Muscle of back (tissue), 3 donors: ENCODE measurements at regions not wholly inside any gene's neighbourhood (a gene's known extent, or its start where the extent isn't known, plus 50 kb on each side); places are given as distances from the start of the nearest gene placed in this dataset.
A peak's percentile ranks its signal among the peaks of the same experiment; 100 is the strongest.

Experiments used
- DNase-seq, 3 donors: peaks; one replicate each; pipeline versions ENCODE4 v3.0.0 to v3.0.0-alpha.2; 2013

DNA sequence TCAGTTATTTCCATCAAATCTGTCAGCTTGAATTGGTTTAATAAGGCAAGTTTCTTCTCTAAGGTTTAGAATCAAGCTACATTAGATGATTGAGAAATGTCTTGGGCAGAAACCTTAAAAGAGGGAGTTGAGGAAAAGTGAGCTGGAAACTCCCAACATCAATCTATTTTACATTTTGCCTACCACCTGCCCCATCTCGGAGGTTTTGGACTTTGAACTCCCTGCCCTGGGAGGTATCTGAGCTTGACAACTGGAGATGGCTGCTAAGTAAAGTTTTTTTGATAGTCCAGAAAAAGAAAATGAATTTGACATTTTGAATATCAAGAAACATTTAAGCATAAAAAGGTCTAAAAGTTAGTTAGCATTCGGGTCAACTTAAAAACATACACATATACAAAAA, 234.2 kb downstream of the NFKBIZ start:
- no peak for DNase-seq

DNA sequence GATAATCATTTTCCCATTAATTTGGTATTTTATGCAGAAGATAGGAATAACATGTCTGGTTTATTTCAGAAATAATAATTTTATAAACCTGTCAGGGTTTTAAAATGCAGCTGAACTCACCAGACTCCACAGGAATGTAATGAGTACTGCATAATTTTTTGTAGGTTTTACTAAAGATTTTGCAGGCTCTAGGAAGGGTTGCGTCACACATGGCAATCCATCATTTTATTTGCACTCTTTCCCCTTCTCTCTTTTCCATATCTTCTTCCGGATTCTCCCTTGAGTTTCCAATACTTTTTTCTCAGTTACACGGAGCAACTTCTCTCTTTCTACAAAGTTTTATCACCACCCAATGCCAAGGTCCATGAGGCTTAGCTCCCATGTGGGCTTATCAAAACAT, 234.7 kb downstream of the NFKBIZ start:
- DNase-seq, result peak in 1 of 3 donors; percentile 10

DNA sequence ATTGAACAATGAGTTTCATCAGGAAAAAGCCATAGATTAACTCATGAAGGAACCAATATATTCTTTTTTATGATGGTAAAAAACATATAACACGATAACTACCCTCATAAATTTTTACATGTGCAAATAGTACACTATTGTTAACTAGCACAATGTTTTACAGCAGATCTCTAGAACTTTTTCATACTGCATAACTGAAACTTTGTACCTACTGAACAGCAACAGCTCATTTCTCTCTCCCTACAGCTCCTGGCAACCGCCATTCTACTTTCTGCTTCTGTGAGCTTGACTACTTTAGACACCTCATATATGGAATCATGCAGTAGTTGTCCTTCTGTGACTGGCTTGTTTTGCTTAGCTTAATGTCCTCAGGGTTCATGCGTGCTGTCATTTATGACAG, 235.4 kb downstream of the NFKBIZ start:
- DNase-seq, result no peak

DNA sequence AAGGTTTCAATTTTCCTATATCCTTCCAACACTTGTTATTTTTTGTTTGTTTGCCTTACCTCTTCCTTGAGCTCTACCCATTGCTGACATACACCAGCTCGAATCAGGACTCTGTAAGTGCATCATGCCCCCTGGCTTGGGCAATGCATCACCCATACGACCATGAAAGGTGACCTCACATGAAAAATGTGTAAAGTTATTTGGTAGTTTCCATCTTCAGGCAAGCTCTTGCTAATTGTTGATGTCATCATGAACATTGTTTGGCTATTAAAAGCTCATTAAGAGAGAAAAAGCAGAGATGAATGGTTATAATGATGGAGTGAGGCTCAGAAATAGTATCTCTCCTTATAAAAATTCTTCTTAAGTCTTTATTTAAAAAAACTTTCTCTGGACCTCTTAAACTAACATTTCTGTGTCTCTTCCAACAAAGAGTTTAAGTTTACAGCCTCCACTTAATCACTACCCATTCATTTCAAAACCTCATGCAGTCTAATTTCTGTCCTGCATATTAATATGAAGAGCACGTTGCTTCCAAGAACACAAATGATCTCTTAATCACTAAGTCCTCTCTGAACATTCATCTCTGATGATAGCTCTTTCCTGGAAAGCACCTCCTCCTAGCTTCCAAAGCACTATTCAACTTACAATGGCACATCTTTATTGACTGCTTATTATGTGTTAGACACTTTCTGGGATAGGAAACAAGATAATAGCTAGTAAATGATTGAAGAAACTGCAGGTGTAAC, 236.3 kb downstream of the NFKBIZ start:
- no peak for DNase-seq

DNA sequence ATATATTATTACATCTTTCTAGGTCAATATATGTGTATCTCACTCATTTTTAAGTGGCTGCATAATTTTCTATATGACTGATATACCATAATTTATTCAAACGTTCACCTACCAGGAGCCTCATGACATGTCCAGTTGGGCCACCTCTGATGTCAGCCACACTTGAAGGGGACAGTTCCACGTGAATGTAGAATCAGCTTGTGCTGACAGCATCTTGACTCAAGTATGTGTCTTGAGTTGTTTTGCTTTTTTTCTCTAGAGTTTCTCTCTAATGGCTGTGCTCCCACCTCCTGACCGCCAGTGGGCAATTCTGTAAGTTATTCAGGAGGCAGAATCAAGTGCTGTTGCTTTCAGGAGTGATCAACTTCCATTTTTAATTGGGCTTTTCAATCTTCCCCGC, 237.9 kb downstream of the NFKBIZ start:
- no peak for DNase-seq

DNA sequence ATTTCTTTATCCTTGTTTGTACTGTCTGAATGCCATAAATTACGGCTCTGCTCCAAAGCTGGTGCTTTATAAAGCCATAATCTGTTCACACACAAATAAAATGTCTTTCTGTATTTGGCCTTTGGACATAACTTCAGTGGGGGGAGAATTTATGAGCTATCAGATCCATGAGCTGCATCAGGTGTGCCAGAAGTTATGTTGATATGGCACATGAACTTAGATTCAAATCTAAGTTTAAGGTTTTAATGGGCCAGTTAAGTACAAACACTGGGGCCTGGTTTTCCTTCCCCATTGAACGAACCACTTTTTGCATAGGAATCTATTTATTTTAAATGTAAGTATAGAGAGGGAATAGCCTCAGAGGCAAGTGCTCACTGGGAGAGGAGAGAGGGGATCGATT, 239.9 kb downstream of the NFKBIZ start:
- no peak for DNase-seq

DNA sequence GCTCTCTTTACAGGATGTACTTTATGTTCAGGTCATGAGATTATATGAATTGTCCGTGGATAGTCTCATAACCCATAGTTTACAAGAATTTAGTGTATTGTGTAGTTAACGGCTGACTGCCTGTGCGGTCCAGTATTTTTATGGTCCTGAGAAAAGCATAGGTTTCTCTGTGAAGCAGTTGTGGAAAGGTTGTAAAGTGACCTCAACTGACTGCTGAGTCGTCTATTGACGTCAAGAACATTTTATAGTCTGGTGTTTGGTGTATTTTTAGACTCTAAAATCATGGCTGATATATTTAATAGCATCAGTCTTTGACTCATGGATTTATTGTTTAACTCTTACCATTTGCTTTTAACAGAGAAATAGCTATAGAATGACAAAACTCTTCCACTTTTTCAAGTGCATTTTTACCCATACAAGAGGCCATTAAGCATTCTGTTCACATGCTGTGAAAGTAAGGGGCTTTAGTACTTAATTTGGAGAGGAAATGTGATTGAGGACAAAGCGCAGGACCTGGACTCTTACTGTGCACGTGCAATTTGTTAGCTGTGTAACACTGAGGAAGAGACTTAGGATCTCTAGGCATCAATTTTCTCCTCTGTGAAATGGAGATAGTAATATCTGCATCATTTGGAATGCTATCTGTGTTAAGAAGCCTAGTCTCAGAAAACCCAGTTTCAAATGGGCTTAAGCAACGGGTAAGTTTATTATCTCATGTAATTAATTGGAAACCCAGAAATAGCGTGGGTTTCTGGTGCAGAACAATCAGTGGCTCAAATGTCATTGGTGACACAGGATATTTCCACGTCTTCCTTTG, 240.8 kb downstream of the NFKBIZ start:
- DNase-seq, result peak in 1 of 3 donors; percentile 74

DNA sequence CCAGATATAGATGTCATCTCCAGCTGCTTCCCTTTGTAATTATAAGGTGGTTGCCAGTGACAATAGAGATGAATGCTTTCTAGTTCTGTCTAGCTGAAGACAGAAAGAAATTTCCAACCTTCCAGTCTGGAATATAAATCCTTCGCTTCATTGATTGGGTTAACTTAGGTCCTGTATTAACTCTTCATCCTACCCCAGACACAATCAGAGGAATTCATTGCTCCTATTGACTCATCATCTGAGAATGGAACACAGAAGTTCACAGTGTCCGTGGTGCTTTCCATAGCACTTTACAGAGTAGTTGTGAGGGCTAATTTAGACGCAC, 241.4 kb downstream of the NFKBIZ start:
- no peak for DNase-seq

DNA sequence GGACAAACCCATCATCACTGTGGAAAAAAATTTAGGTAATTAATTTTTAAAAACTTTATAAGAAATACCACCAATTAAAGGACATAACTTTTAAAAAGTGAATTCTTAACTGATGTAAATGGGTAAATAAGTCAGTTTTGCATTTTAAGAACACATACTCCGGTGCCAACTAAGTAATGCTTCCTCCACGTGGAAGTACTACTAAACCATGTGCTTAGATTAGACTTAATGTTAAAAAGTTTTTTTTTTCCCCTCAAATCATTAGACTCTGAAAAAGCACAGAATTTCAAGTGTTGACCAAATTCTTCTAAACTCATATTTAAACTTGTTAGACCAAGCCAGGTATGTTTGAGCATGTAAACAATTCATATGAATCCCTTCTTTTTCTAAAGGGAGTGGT, 242.0 kb downstream of the NFKBIZ start:
- DNase-seq, result no peak

DNA sequence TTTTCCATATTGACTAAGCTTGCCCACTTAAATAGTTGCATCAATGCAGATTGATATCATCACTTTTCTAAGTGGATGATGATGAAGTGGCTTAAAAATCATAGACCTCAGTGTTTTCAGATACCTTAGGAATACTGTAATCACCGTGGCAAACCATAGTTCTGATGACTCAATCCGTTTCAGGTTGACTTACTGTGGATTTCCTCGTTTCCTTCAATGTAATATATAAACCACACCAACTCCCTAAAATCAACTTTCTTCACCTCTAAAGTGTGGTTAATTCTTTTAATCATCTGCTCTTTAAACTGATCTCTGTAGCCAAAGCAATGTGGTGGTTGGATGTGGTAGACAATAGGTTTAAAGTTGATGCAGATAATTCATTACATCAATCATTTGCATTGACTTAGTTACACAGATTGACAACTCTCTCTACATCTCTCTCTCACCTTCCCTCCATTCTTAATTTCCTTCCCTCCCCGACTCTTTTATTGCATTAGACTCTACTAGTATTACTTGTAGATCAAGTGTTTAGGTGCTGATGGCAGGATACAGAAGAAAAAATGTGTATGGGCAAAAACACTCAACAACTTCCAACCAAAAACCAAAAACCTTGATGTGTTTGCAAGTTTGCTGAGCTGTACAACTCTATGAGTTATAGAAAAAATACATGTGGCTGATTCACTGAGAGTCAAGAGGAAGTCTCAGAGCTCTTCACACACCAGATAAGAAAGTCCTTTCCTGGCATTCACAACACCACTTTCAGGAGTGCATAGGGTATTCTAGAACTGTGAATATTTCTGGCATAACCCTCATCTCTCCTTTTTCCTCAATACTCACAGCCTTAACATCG, 243.5 kb downstream of the NFKBIZ start:
- peak in 1 of 3 donors; percentile 26 for DNase-seq

DNA sequence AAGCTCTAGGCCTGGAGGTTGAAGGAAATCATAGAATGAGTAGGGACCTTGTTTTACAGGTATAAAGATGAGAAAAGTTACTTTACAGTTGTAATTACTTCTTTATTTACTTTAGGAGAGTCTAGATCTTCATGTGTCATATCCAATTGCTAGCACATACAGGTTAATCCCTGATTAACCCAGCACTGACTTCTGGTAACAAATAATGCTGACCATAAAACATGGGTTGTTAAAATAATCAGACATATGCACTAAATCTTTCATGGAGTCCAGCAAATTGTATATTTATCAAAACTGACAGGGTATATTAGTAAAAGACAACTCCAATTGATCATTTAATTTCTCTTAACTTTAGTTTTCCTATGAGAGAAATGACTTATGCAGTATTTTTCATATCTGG, 245.2 kb downstream of the NFKBIZ start:
- no peak for DNase-seq

DNA sequence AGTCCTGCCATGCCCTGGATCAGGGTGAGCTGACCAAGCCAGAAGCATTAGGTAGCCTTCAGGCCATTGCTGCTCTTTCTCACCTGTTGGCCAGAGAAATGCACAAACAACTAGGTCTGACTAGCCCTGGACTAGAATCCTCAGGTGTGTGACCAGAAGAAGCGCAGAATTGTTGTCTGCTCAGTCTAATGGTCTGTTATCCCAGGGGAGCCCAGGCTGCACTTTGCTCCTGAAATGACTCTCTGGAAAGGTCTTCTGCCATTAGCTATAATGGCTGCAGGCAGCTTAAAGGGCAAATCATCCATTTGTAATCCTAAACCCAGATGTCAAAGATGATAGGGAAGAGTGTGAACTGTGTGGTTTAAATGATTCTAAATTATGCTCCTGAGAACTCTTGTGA, 246.1 kb downstream of the NFKBIZ start:
- DNase-seq, result no peak

DNA sequence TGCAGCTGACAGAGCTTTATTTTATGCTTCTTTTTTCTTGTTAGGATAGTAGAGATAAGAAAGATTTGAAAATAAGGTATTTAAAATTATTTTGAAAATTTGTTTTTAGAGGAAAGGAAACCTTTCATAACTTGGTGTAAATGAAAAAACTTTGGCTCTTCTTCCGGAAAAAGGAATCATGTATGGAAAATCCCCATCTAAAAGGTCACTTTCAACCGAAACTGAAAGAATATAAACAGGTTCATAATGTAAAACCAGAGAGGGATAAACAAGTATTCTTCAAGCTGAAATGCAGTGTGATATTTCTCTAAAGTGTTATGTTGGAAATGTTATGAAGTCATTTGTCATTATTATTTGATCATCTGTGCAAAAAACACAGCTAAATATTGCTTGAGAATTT, 246.8 kb downstream of the NFKBIZ start:
- no peak for DNase-seq

DNA sequence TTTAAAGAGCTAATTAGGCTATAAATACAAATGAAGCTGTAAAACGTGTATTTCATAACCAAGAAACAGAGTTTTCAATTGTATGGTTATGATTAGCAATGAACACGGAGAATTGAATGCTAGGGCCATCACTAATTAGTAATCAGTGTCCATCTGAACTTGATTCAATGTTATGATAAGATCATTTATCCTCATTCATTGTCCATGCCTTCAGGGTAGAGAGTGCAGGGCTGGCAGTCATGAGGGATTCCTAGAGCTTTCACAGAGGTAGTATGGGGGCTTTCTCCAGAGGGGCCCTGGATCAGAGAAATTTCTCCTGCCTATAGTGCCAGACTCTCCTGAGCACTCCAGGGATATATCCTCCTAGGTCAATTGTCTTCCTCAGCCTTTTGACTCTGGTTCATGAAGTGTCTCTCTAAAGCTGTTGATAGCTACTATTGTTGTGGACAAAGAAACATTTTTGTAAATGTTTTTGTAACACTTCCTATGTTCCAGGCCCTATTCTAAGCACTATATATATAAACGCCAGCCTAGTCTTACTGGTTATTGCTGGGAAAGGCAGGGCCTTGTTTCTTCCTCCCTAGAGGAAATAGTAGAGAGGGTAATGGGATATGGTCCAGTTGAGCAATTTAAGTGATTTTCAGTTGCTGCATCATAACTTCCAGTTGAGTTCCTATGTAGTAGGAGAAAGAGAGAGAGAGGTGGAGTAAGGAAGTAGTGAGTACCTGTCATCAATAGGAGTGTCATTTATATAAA, 249.0 kb downstream of the NFKBIZ start:
- DNase-seq, result no peak

DNA sequence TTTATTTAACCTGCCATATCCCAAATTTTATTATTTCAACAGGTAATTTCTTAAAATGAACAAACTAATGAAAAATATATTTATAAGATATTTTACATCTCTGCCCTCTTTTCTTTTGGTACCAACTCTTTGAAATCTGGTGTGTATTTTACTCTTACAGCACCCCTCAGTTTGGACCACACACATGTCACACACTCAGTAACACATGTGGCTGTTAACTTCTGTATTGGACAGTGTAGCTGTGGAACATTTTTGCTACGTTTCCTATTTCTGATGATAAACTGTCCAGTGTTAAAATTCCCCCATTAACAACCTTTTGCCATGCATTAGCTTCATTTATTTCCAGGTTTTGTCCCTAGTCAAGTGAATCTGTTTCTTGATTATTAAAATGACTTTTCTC, 250.6 kb downstream of the NFKBIZ start:
- DNase-seq, result no peak

DNA sequence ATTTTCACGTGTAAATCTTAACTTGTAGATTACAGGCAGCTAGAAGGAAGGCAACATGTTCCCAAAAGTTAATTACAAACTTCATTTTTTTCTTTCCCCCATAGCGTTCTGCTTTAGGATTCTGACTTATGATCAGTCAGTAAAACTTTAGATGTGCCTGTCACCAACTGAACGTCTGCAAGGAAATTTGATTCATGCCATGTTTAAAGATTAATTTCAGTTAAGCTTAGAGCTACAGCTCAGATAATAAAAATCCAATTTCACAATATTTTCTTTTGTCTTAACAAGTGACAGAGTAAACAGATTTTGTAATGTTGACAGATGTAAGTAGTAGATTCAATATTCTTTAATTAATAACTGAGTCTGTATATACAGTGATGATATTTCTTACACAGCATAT, 253.1 kb downstream of the NFKBIZ start:
- DNase-seq, result no peak

DNA sequence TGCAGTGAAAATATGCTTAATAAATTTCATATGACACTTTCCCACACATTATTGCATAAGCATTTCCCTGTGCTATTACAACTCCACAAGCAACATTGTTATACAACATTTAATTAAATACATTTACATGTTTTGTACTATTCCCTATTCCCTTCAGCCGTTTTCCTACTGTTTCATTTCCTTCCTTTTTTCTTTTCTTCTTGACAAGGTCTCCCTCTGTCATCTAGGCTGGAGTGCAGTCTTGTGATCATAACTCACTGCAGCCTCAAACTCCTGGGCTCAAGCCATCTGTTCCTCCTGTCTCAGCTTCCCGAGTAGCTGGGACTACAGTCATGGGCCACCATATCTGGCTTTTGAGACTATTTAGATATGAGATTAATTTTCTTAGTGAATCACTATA, 254.7 kb downstream of the NFKBIZ start:
- DNase-seq, result no peak

DNA sequence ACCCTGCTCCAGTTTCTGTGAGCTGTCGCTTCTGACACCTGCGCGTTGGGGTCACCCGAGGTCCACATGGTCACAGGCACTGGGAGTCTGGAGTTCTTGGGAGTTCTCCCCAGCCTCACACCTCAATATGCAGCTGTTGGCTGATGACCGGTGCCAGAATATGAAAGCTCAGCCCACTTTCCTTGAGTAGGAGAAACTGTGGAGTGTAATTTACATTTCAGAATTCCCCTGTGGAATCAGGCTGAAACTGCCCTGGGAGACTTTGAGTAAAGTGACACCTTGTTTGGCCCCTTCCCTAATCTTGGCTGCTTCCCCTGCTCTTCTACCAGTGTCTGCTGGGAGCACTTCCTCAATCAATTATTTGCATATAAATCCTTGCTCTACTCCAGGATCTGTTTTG, 255.9 kb downstream of the NFKBIZ start:
- DNase-seq, result no peak

DNA sequence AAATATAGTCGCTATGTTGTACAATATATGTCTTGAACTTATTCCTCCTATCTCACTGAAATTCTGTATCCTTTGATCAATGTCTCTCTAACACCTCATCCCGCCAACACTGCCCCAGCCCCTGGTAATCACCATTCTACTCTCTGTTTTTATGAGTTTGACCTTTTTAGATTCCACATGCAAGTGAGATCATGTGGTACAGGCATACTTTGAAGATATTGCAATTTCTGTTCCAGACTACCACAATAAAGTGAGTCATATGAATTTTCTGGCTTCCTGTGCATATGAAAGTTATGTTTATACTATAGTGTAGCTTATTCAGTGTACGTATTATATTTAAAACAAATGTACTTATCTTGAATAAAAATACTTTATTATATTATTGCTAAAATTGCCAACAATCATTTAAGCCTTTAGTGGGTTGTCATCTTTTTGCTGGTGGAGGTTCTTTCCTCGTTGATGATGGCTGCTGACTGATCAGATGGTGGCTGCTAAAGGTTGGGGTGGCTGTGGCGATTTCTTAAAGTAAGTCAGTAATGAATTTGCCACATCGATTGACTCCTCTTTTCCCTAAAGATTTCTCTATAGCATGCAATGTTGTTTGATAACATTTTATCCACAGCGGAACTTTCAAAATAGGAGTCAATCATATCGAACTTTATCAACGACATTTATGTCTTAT, 257.2 kb downstream of the NFKBIZ start:
- DNase-seq, result no peak

DNA sequence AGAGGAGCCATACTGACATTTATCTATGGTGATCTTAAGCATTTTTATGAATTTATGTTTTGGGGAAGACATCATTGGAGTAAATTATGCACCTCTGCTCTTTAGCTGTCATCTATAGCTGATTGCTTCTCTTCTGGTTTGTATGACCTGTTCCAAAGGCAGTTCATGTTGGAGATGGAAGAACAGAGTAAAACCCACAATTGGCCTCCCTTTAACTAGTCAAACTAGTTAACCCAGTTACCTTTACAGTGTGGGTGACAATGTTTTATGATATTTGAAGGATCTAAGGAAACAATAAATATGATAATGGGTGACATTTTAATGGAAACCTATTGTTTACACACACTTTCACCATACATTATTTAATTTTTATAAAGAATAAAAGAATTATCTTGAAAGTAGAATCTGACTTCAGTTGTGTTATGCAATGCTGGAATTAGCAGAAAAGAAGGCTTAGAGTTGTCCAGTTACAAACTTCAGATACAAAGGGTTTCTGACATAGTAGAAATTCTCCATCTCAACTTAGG, 263.5 kb downstream of the NFKBIZ start:
- no peak for DNase-seq

DNA sequence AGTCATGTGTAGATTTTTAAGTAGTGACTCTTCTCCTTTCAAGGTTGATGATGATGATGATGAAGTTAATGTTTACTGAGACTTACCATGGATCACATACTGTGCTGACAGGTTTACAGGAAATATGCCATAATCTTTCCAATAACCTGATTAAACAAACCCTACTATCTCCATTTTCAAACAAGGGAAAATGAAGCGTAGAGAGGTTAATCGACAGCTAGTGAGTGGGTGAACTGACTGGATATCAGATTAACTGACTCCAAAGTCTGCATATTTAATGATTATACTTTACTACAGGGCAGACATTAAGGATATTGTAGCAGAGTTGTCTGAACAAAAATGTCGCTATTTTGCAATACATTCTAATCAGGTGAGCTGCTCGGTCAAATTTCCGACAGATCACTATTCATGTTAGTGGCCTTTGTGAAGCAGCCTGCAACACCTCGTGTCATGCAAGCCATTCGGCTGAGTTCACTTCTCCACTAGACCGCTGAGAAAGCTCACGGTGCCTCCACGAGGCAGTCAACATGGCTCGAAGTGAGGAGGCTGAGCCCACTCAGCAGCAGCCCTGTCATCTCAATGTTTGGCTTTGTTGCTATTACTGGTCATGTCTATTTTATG, 264.2 kb downstream of the NFKBIZ start:
- no peak for DNase-seq
